H1 (cell line): ENCODE measurements at regions not wholly inside any gene's neighbourhood (a gene's known extent, or its start where the extent isn't known, plus 50 kb on each side); places are given as distances from the start of the nearest gene placed in this dataset.

Source experiments
- EP300 ChIP-seq, 2 experiments: IDR thresholded peaks; 1 replicate in 1 of 2; 2 replicates in 1 of 2; pipeline ENCODE4 v1.6.1; 2011 to 2012; ENCODE audit warnings: low read depth in 2 of 2, low read length in 2 of 2, mild to moderate bottlenecking in 2 of 2, borderline replicate concordance in 1 of 2, inconsistent platforms in 1 of 2, moderate library complexity in 1 of 2
- GTF2F1 ChIP-seq: IDR thresholded peaks from 2 replicates; pipeline ENCODE4 v1.6.1; 2012; ENCODE audit warnings: low read depth, low read length, improper control_type of control experiment, borderline replicate concordance
- POLR2A ChIP-seq, 2 experiments: IDR thresholded peaks; 1 replicate in 1 of 2; 2 replicates in 1 of 2; pipeline ENCODE4 v1.6.1; 2011; ENCODE audit warnings: low read depth in 2 of 2, low read length in 2 of 2, mild to moderate bottlenecking in 2 of 2; ENCODE audit errors: control extremely low read depth in 1 of 2
- RNF2 ChIP-seq: fragments of 200-900, 300-1000 bp; sonication (generic); IDR thresholded peaks from 2 replicates; pipeline ENCODE4 v1.7.1; 2016; ENCODE audit warnings: borderline replicate concordance, low read depth, mild to moderate bottlenecking, antibody characterized with exemption, low read length; ENCODE audit not compliant: poor library complexity, severe bottlenecking; ENCODE audit errors: missing control alignments
- TF ChIP-seq, protein P1 (sequence below), 3 experiments: IDR thresholded peaks; 1 replicate in 2 of 3; 2 replicates in 1 of 3; pipeline versions ENCODE4 v1.5.1 to v1.6.1; 2011; ENCODE audit warnings: low read length in 3 of 3, mild to moderate bottlenecking in 3 of 3, inconsistent platforms in 2 of 3, low read depth in 1 of 3, moderate library complexity in 1 of 3; ENCODE audit not compliant: insufficient read depth in 1 of 3; ENCODE audit errors: control extremely low read depth in 1 of 3

DNA sequence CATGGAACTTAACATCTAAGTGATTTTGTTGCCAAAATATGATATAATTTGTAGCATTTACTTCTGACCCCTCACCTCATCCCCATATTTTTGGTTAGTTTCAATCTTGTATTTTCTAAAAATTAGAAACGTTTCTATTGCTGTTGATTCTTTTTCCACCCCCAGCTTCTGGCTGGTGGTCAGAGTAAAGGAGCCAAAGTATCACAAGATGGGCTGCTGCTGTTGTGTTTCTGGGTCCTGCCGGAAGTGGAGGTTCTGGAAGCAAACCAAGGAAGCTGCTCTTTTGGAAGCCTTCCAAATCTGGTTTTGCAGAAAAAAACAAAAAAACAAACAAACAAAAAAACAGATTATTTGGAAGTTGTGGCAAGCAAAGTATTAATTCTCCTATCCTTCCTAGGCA is 221.1 kb upstream of the P2RY1 start:
- TF ChIP-seq EP300 (IDR thresholded peaks at IDR 0.05; ENCODE audit: borderline replicate concordance in 1 of 2, low read depth in 2 of 2, low read length in 2 of 2) (no peak), GTF2F1 (no peak), POLR2A (IDR thresholded peaks at IDR 0.05; ENCODE audit: control extremely low read depth in 1 of 2, low read depth in 2 of 2, low read length in 2 of 2) (no peak), RNF2 (no peak)
- TF ChIP-seq, protein P1, sequence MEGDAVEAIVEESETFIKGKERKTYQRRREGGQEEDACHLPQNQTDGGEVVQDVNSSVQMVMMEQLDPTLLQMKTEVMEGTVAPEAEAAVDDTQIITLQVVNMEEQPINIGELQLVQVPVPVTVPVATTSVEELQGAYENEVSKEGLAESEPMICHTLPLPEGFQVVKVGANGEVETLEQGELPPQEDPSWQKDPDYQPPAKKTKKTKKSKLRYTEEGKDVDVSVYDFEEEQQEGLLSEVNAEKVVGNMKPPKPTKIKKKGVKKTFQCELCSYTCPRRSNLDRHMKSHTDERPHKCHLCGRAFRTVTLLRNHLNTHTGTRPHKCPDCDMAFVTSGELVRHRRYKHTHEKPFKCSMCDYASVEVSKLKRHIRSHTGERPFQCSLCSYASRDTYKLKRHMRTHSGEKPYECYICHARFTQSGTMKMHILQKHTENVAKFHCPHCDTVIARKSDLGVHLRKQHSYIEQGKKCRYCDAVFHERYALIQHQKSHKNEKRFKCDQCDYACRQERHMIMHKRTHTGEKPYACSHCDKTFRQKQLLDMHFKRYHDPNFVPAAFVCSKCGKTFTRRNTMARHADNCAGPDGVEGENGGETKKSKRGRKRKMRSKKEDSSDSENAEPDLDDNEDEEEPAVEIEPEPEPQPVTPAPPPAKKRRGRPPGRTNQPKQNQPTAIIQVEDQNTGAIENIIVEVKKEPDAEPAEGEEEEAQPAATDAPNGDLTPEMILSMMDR (IDR thresholded peaks at IDR 0.05; ENCODE audit: control extremely low read depth in 1 of 3, insufficient read depth in 1 of 3, low read depth in 1 of 3, low read length in 3 of 3) = no peak
